PC-3 (cell line): ENCODE measurements at regions not wholly inside any gene's neighbourhood (a gene's known extent, or its start where the extent isn't known, plus 50 kb on each side); places are given as distances from the start of the nearest gene placed in this dataset.

Source experiments
- EZH2 ChIP-seq: fragments of 300-600 bp; sonication (generic); IDR thresholded peaks from one replicate; pipeline ENCODE4 v1.6.1; 2017; ENCODE audit warnings: antibody characterized with exemption, mild to moderate bottlenecking, low read length; ENCODE audit not compliant: unreplicated experiment
- TF ChIP-seq, protein P1 (sequence below): fragments of 300-600 bp; sonication (generic); conservative IDR thresholded peaks from 2 replicates; pipeline ENCODE4 v1.5.1; 2017; ENCODE audit warnings: antibody characterized with exemption, low read depth, mild to moderate bottlenecking, low read length

DNA sequence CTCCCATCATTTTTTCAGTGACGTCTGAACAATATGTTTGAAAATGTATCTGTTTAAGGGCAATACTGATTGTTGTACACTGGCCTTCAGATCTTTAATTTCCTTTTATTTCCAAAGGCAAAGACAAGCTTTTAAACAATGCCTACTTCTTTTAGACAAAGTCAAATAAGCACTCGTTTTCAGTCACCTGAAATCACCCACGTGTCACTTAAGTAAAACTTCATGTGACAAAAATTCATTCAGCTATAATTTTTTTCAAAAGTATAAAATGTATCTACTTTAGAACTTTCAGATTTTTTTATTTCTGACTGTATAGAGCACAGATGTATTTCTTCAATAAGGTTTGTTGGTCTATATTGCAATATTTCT lies 113.5 kb upstream of the BEND6 start:
- TF ChIP-seq, protein P1, sequence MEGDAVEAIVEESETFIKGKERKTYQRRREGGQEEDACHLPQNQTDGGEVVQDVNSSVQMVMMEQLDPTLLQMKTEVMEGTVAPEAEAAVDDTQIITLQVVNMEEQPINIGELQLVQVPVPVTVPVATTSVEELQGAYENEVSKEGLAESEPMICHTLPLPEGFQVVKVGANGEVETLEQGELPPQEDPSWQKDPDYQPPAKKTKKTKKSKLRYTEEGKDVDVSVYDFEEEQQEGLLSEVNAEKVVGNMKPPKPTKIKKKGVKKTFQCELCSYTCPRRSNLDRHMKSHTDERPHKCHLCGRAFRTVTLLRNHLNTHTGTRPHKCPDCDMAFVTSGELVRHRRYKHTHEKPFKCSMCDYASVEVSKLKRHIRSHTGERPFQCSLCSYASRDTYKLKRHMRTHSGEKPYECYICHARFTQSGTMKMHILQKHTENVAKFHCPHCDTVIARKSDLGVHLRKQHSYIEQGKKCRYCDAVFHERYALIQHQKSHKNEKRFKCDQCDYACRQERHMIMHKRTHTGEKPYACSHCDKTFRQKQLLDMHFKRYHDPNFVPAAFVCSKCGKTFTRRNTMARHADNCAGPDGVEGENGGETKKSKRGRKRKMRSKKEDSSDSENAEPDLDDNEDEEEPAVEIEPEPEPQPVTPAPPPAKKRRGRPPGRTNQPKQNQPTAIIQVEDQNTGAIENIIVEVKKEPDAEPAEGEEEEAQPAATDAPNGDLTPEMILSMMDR, result no peak
- no peak for TF ChIP-seq EZH2
